SJSA1 (cell line): ENCODE measurements at regions not wholly inside any gene's neighbourhood (a gene's known extent, or its start where the extent isn't known, plus 50 kb on each side); places are given as distances from the start of the nearest gene placed in this dataset.

Experiments
- DNase-seq, 2 experiments: peaks; one replicate each; pipeline ENCODE4 v3.0.0-alpha.2; 2015 to 2020; ENCODE audit warnings: low spot score in 2 of 2, low read depth in 1 of 2
- H3K27ac ChIP-seq: fragments of 250-450 bp; sonication (Bioruptor Pico); 2 replicates; pipeline ENCODE4 v1.5.1; 2020; ENCODE audit warnings: mild to moderate bottlenecking, moderate library complexity
- H3K27me3 ChIP-seq: fragments of 250-450 bp; sonication (Bioruptor Pico); replicated peaks from 2 replicates; pipeline ENCODE4 v1.5.1; 2020; ENCODE audit warnings: mild to moderate bottlenecking, moderate library complexity
- H3K36me3 ChIP-seq: fragments of 250-450 bp; sonication (Bioruptor Pico); 2 replicates; pipeline ENCODE4 v1.5.1; 2020; ENCODE audit warnings: mild to moderate bottlenecking
- H3K4me1 ChIP-seq: fragments of 250-450 bp; sonication (Bioruptor Pico); replicated peaks from 2 replicates; pipeline ENCODE4 v1.6.1; 2021; ENCODE audit warnings: mild to moderate bottlenecking
- H3K4me3 ChIP-seq: fragments of 250-450 bp; sonication (Bioruptor Pico); 2 replicates; pipeline ENCODE4 v1.5.1; 2020; ENCODE audit warnings: mild to moderate bottlenecking
- H3K9me3 ChIP-seq: fragments of 250-450 bp; sonication (Bioruptor Pico); replicated peaks from 2 replicates; pipeline ENCODE4 v1.5.1; 2020; ENCODE audit warnings: mild to moderate bottlenecking

- no peak overlapping the region for H3K4me3 ChIP-seq
- no peaks in the 10 kb centered on the region for H3K27me3 ChIP-seq
- no peaks in the 10 kb centered on the region for H3K9me3 ChIP-seq
- H3K36me3 ChIP-seq: no peaks in the 10 kb centered on the region
- H3K4me1 ChIP-seq: no peaks in the 10 kb centered on the region
- DNase-seq: no peak
- no peak overlapping the region for H3K27ac ChIP-seq
Observed at GRCh38 chr9:23590276-23591000, 235.6 kb downstream of the ELAVL2 start.

- Histone ChIP-seq H3K9me3 (no peaks in the 10 kb centered on the region), H3K27ac (no peak overlapping the region), H3K4me3 (no peak overlapping the region), H3K27me3 (no peaks in the 10 kb centered on the region), H3K4me1 (no peaks in the 10 kb centered on the region), H3K36me3 (no peaks in the 10 kb centered on the region)
- DNase-seq: no peak
Observed at GRCh38 chr9:23594421-23594820, 231.6 kb downstream of the ELAVL2 start.

GRCh38 chr9:23596913-23597634 lies 229.0 kb downstream of the ELAVL2 start:
- no peaks in the 10 kb centered on the region for H3K27me3 ChIP-seq
- no peak overlapping the region for H3K4me3 ChIP-seq
- H3K9me3 ChIP-seq: no peaks in the 10 kb centered on the region
- DNase-seq: no peak
- no peaks in the 10 kb centered on the region for H3K4me1 ChIP-seq
- no peak overlapping the region for H3K27ac ChIP-seq
- H3K36me3 ChIP-seq: no peaks in the 10 kb centered on the region

- H3K27me3 ChIP-seq: no peaks in the 10 kb centered on the region
- no peak overlapping the region for H3K27ac ChIP-seq
- no peaks in the 10 kb centered on the region for H3K4me1 ChIP-seq
- no peak for DNase-seq
- H3K4me3 ChIP-seq: no peak overlapping the region
- no peaks in the 10 kb centered on the region for H3K36me3 ChIP-seq
- no peaks in the 10 kb centered on the region for H3K9me3 ChIP-seq
Observed at GRCh38 chr9:23598994-23599393, 227.0 kb downstream of the ELAVL2 start.

GRCh38 chr9:23603311-23603710 lies 222.7 kb downstream of the ELAVL2 start:
- Histone ChIP-seq H3K36me3 (no peaks in the 10 kb centered on the region), H3K4me3 (no peak overlapping the region), H3K9me3 (no peaks in the 10 kb centered on the region), H3K4me1 (no peaks in the 10 kb centered on the region), H3K27ac (no peak overlapping the region), H3K27me3 (no peaks in the 10 kb centered on the region)
- DNase-seq: no peak

GRCh38 chr9:23606107-23606506 lies 219.9 kb downstream of the ELAVL2 start:
- Histone ChIP-seq H3K4me1 (no peaks in the 10 kb centered on the region), H3K36me3 (no peaks in the 10 kb centered on the region), H3K4me3 (no peak overlapping the region), H3K27me3 (no peaks in the 10 kb centered on the region), H3K27ac (no peak overlapping the region), H3K9me3 (no peaks in the 10 kb centered on the region)
- no peak for DNase-seq

- Histone ChIP-seq H3K36me3 (no peaks in the 10 kb centered on the region), H3K9me3 (no peaks in the 10 kb centered on the region), H3K4me1 (no peaks in the 10 kb centered on the region), H3K27ac (no peak overlapping the region), H3K4me3 (no peak overlapping the region), H3K27me3 (no peaks in the 10 kb centered on the region)
- no peak for DNase-seq
Observed at GRCh38 chr9:23608456-23608855, 217.6 kb downstream of the ELAVL2 start.

GRCh38 chr9:23611869-23612268 lies 214.2 kb downstream of the ELAVL2 start:
- no peaks in the 10 kb centered on the region for H3K4me1 ChIP-seq
- DNase-seq: no peak
- no peaks in the 10 kb centered on the region for H3K27me3 ChIP-seq
- no peaks in the 10 kb centered on the region for H3K9me3 ChIP-seq
- no peaks in the 10 kb centered on the region for H3K36me3 ChIP-seq
- H3K27ac ChIP-seq: no peak overlapping the region
- no peak overlapping the region for H3K4me3 ChIP-seq

- no peak for DNase-seq
- Histone ChIP-seq H3K36me3 (no peaks in the 10 kb centered on the region), H3K4me1 (no peaks in the 10 kb centered on the region), H3K27me3 (no peaks in the 10 kb centered on the region), H3K9me3 (no peaks in the 10 kb centered on the region), H3K27ac (no peak overlapping the region), H3K4me3 (no peak overlapping the region)
Observed at GRCh38 chr9:23615569-23615968, 210.5 kb downstream of the ELAVL2 start.

GRCh38 chr9:23621188-23621587 lies 204.9 kb downstream of the ELAVL2 start:
- Histone ChIP-seq H3K27me3 (no peaks in the 10 kb centered on the region), H3K9me3 (no peaks in the 10 kb centered on the region), H3K36me3 (no peaks in the 10 kb centered on the region), H3K4me1 (no peaks in the 10 kb centered on the region), H3K27ac (no peak overlapping the region), H3K4me3 (no peak overlapping the region)
- no peak for DNase-seq

- no peak overlapping the region for H3K27ac ChIP-seq
- no peak for DNase-seq
- no peaks in the 10 kb centered on the region for H3K9me3 ChIP-seq
- no peaks in the 10 kb centered on the region for H3K4me1 ChIP-seq
- H3K4me3 ChIP-seq: no peak overlapping the region
- H3K27me3 ChIP-seq: no peaks in the 10 kb centered on the region
- H3K36me3 ChIP-seq: no peaks in the 10 kb centered on the region
Observed at GRCh38 chr9:23621924-23622323, 204.1 kb downstream of the ELAVL2 start.

- H3K9me3 ChIP-seq: no peaks in the 10 kb centered on the region
- H3K36me3 ChIP-seq: no peaks in the 10 kb centered on the region
- H3K27me3 ChIP-seq: no peaks in the 10 kb centered on the region
- no peak overlapping the region for H3K4me3 ChIP-seq
- no peak overlapping the region for H3K27ac ChIP-seq
- no peaks in the 10 kb centered on the region for H3K4me1 ChIP-seq
- DNase-seq: no peak
Observed at GRCh38 chr9:23622396-23622795, 203.6 kb downstream of the ELAVL2 start.

GRCh38 chr9:23630488-23630887 lies 195.6 kb downstream of the ELAVL2 start:
- no peak for DNase-seq
- no peaks in the 10 kb centered on the region for H3K36me3 ChIP-seq
- no peak overlapping the region for H3K4me3 ChIP-seq
- no peaks in the 10 kb centered on the region for H3K27me3 ChIP-seq
- no peaks in the 10 kb centered on the region for H3K4me1 ChIP-seq
- no peak overlapping the region for H3K27ac ChIP-seq
- H3K9me3 ChIP-seq: no peaks in the 10 kb centered on the region

GRCh38 chr9:23635276-23635675 lies 190.8 kb downstream of the ELAVL2 start:
- H3K36me3 ChIP-seq: no peaks in the 10 kb centered on the region
- no peaks in the 10 kb centered on the region for H3K4me1 ChIP-seq
- DNase-seq: no peak
- no peaks in the 10 kb centered on the region for H3K9me3 ChIP-seq
- H3K4me3 ChIP-seq: no peak overlapping the region
- no peaks in the 10 kb centered on the region for H3K27me3 ChIP-seq
- no peak overlapping the region for H3K27ac ChIP-seq
